T-helper 22 cell (primary cell): ENCODE measurements at regions not wholly inside any gene's neighbourhood (a gene's known extent, or its start where the extent isn't known, plus 50 kb on each side); places are given as distances from the start of the nearest gene placed in this dataset.
A peak's percentile ranks its signal among the peaks of the same experiment; 100 is the strongest.

Experiments
- DNase-seq: peaks from one replicate; pipeline ENCODE4 v3.0.0-alpha.2; 2020; ENCODE audit warnings: low read depth

GRCh38 chr3:187951452-187952190 is 202.3 kb upstream of the LPP start:
- no peak for DNase-seq

- no peak for DNase-seq
Measured at GRCh38 chr3:187952849-187953248, 201.1 kb upstream of the LPP start.

GRCh38 chr3:187954516-187954872 is 199.5 kb upstream of the LPP start:
- no peak for DNase-seq

- DNase-seq, result no peak
Measured at GRCh38 chr3:187954873-187955586, 198.9 kb upstream of the LPP start.

DNA sequence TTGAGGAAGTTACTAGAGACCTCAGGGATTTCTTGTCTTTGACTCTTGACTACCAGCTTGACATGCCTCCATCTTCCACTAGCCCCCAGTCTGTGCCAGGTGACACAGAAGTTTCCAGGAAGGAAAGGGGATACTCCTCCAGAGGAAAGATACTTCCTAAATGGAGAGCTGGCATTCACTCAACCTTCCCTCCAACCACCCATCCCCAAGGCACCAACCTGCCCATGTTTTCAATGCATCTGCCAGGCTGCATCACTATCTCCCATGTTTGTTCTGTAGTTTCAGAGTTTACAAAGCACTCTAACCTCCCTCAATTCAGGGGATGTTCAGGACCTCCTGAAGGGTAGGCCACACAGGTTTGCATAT is 198.4 kb upstream of the LPP start:
- DNase-seq, result no peak

DNA sequence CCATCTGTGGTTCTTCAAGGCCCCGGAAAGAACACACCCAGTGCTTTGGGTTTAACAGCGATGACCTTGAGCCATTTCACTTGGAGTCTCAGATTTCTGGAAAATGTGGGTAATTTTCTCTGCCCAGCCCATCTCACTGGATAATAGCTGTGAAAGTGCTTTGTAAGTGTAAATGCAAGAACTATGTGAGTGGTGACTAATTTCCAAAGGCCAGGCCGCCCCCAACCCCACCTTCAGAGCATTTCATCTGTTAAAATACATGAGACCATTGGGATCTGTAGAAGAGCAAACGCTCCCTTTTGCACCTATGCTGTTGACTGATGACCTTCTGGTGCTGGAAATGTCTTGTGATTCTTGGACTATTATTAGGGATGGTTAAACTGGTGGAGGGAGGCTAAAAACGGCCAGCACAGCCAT is 196.8 kb upstream of the LPP start:
- no peak for DNase-seq

DNA sequence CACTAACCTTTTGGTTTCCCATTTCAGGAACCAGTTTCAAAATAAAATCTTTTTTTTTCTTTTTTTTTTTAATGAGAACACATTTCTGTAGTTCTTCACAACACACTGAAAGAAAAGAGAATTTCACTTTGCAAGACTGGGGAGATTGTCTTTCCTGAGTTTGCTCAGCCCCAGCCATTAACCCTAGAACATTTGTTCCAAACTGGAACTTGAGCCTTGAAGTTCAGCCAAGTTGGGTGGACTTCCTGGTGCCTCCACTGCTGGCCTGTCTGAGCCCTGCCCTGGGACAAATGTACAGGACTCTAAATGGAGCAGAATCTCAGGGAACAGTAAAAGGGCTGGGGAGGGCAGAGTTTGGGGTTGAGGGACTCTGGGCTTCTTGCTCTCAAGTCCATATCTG is 196.4 kb upstream of the LPP start:
- DNase-seq, result no peak

- peak; percentile 24 for DNase-seq
Measured at GRCh38 chr3:187958432-187959003, 195.4 kb upstream of the LPP start.

DNA sequence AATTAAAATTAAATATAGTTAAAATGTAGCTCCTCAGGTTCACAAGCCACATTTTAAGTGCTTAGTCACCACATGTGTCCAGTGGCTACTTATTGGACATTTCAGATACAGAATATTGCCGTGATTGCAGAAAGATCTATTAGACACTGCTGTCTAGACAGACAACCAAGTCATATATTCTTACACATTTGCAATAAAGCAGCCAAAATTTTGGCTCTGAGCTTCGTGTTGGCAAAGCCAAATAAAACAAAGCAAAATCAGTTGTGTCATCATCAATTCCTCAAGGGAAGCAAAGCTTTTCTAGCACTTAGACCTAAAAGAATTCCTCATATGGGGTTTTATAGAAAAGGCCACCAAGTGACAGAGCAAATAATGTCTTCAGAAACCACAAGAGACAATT is 193.1 kb upstream of the LPP start:
- DNase-seq, result no peak

DNA sequence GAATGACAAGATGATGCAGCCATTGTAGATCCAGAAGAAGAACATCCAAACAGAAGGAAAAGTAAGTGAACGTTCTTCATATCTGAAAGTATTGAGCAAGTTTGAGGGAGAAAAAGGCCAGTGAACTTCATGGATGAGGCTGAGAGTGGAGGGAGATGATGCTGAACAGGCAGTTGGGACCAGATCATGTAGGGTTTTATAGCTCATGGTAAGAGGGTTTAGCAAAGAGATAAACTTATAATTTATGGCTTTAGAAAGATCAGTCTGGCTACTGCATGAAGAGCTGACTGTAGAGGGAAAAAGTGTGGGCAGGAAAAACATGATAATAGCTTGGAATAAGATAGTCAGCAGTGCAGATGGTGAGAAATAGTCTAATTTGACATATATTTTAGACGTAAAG is 192.6 kb upstream of the LPP start:
- DNase-seq, result no peak

DNA sequence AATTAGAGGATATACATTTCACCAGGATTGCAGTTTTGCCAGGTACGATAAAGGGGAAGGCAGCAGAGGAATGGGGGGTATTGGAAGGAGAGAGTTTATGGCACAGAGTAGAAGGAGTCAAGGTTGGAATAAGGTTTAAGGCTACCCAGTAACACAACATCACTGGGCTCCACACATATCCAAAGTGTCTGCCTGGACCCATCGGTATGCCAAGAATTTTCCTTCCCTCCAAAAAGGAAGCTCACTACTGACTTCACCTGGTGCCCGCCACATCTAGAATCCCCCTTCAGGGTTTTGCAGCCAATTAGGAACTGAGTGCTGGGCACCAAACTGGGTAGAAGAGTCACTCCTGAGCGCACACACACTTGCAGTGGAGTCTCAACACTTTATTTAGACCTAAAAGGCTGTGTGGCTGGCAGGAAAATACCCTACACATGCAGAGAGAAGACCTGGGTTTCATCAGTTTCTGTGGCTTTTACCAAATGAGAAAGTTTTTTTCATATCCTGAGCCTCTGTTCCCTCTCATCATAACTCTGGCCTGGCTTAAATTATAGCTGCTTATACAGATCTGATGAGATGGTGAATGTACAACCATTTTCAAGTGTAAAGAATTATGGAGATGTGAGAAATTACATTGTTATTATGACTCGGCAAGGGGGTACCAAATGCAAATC is 190.8 kb upstream of the LPP start:
- DNase-seq, result no peak

- DNase-seq, result no peak
Measured at GRCh38 chr3:187963677-187964385, 190.1 kb upstream of the LPP start.

GRCh38 chr3:187964760-187965159 is 189.2 kb upstream of the LPP start:
- DNase-seq, result no peak

GRCh38 chr3:187966096-187966495 is 187.9 kb upstream of the LPP start:
- DNase-seq, result no peak

DNA sequence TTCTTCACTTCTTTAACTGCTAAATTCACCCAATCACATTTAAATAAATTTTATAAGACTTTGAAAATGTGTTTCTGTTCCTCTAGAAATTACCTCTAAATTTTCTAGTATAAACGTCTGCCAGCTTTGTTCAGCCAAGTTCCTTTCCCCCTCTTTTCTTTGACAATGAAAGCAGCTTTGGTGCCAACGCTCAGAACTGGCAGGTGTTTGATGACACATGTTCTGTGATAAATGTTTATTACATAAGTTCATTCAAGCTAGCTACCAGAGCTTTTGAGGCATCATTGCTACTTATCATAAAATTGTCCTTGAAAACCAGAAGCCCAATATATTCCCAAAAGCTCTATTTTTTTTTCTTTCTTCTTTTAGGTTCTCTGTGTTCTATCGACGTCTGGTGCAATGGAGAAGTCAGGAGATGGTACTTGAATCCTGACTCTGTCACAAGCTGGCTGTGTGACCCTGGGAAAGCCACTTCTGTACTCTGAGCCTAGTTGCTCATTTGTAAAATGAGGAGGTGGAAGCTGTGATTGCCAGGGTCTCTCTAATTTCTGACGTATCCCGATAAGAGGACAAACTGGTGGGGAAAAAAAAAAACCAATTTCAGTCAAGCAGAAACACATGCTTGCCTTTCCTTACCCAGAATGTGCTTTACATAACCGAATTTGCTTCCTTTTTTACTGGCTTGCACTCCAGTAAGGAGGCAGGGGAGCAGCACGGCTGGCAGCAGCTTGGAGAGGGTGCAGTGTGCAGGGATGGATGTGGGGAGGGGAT is 187.1 kb upstream of the LPP start:
- no peak for DNase-seq

DNA sequence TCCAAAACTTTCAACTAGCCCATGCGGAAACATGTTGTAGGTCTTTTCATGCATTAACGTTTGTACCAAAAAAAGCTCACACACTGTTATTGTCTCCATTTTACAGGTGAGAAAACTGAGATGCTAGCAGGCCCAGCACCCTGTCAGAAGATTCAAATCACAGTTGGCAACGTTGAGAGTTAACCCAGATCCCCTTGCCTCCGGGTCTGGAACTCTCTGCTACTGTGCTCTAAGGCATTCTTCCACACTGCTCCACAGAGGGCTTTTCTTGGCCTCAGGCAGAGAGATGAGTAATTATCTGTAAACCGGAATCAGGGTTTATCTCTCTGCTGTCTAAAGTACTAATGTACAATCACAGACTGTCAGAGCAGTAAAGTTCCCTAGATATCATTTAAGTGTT is 186.0 kb upstream of the LPP start:
- DNase-seq, result no peak

GRCh38 chr3:187968883-187969580 is 184.9 kb upstream of the LPP start:
- DNase-seq, result no peak

GRCh38 chr3:187969581-187969950 is 184.4 kb upstream of the LPP start:
- no peak for DNase-seq

DNA sequence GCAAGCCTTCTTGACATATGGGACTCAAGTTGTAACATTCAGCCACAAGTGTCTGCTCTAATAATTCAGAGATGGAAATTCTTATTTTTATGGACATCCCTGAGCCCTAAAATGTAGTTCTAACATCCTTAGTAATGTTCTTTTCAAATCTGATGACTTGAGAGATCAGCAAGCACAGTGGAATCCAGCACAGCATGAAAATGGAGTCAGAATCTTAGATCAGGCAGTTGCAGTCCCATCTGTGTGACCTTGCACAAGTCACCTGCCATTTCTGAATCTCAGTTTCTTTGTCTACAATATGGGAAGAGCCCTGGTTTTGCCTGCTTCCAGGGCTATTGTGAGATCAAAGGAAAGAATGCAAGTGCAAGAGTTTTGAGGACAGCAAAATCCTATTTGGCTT is 183.9 kb upstream of the LPP start:
- no peak for DNase-seq

DNA sequence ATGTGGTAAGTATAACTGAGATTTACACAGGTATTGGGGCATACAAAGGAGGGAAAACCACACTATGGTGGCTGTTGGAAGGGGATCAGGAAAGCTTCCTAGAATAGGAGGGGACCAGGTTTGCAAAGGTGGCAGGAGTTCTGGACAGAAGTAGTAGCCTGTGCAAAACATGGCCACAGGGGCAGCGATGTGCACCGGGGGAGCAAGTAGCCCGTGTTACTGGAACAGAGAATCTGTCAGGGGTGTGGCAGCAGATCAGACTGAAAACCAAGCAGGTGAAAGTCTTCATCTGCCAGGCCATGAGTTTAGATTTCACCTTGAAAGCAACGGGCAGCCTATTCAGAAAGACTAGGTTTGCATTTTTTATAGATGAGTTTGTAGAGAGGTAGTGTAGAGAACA is 182.3 kb upstream of the LPP start:
- no peak for DNase-seq

- no peak for DNase-seq
Measured at GRCh38 chr3:187972454-187972853, 181.5 kb upstream of the LPP start.
